Stimulated activated CD4-positive, alpha-beta T cell treated with anti-CD3 and anti-CD28 coated beads, Interleukin-15, amount 100 ng/mL, for 24 hours (primary cell): ENCODE measurements at regions not wholly inside any gene's neighbourhood (a gene's known extent, or its start where the extent isn't known, plus 50 kb on each side); places are given as distances from the start of the nearest gene placed in this dataset.
"Not testable (repeated sequence)": the region's sequence is repeated elsewhere in the genome, so short reads cannot be mapped to it uniquely, and the experiment has no call there.

Experiments
- DNase-seq: peaks from one replicate; pipeline ENCODE4 v3.0.0-alpha.2; 2020

DNA sequence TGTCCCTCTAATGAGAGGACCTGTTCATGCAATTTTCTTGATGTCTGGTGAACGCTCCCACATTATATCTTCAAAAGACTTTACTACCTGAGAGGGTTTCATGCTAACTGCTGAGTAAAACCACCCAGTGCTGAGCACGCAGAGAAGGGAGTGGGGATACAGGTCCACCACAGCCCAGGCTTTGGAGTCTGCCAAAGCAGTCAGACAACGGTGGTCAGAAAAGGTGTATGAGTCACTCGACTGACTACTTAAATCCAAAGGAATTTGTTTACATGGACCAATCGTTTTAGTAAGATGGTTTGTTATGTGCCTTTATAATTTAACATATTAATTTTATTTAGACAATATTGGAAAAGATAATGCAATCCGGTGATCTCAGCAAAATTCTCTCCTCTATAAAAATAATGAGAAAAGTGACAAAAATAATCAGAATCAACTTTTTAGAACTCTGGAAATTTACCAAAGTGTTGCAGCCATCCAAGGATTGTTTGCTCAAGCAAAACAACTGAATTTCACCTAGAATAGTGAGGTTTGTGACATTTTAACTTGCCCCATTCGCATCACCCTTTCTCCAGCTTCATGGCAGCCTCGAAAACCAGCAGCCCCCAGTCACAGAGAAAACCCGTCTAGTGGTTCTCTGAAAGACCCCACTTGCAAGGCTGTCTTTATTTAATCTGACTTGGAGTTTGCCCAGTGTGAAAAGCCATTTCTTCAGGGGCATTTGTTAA lies 52.1 kb upstream of the PLGLB2 start:
- DNase-seq: not testable (repeated sequence)
